IPS-11a (cell line): ENCODE measurements at regions not wholly inside any gene's neighbourhood (a gene's known extent, or its start where the extent isn't known, plus 50 kb on each side); places are given as distances from the start of the nearest gene placed in this dataset.

Source experiments
- H3K4me3 ChIP-seq: one replicate; pipeline ENCODE4 v1.5.1; 2013; ENCODE audit warnings: low read depth, low read length, control low read depth

DNA sequence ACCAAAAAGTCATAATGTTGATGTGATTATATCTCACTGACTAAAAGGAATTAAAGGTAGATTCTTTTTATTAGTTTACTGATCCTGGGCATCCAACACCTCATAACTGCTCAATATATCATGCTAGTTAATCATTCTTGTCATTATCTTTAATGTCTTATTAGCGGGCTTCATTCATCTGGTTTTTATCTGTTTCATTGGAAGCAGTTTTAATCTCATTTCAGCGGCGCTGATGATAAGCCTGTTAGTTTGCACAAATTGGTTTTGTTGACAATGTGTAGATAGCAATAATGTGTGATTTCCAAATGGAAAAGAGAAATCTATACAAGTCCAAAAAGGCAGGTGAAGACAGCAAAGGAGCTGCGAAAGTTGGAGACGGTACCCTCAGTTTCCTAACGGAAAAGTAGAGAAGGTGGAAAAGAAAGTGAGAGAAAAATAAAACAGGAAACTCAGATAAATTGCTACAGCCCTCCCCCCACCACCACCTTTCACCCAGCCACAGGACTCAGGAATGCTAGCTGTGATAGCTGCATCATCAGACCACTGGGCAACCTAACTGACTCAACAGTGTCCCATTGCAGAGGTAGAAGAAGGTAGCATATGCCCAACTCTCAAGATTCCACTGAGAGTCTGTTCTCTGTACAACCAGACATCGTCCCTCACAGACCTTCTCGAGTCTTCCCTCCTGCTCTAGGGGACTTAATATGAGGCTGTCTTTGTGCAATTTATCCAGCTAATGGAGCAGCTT, 241.7 kb upstream of the CAMK1G start:
- H3K4me3 ChIP-seq, result no peak overlapping the region

DNA sequence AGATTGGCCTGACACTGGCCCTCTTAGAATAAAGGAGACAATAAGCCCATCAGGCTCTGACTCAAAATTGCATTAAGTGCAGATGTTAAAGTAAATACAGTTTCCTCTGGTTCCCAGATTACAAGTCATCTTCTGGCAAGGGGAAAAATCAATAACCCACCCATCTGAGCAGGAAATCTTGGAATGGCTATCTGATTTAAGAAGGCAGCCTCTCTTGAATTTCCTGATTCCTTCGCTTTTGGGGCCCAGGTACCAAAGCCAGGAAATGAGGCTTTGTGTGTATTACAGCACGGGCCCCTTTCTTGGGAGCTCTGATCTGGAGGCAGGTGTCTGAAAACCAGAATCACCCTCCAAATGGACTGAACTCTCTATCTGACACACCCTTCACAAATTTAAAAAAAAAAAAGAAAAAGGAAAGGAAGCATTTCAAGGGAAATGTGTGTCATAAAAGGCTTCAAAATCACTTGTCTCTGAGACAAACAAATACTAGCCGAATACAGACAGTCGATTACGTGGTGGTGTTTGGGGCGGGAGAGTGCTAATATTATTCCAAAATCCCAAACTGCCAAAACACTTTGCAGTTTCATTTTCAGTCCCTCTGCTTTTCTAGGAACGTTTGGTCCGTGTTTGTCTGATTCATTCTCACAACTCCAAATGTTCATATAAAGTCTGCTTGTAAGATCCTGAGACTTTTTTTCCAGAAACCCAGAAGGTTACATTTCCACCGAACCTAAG, 240.9 kb upstream of the CAMK1G start:
- no peak overlapping the region for H3K4me3 ChIP-seq

DNA sequence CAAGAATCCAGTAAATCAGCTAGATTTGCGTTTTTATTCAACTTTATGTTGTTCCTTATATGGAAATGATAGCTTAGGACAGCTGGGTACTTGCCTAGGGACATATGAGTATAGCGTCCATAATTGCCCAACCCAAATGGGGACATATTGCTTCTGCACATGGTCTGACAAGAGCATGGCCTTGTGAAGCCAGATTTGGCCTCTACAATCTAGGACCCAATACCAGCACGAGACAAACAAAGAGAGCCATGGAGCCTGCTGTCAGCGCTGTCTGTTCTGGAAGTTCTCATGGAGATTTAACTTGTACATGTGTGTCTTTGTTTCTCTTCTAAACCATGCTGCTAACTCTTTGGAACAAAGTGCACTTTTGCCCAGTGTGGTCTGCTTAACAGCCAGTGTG, 240.0 kb upstream of the CAMK1G start:
- no peak overlapping the region for H3K4me3 ChIP-seq

DNA sequence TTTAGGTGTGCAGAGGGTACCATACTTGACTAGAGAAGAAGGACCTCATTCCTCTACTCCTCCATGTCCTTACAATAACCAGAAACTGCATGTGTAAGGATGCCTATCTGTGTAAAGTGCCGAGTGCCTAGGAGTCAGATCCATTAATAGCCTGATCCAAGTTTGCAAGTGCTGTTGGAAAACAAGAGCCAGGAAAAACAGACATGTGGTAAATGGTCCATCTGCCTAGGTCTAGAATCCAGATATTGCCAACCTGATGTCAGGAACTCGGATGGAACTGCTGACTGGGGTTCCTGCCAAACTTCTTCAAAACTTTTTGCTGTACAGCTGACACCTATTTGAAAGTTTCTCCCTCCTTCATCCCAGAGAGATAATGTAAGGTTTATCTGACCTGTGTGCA, 239.4 kb upstream of the CAMK1G start:
- no peak overlapping the region for H3K4me3 ChIP-seq

DNA sequence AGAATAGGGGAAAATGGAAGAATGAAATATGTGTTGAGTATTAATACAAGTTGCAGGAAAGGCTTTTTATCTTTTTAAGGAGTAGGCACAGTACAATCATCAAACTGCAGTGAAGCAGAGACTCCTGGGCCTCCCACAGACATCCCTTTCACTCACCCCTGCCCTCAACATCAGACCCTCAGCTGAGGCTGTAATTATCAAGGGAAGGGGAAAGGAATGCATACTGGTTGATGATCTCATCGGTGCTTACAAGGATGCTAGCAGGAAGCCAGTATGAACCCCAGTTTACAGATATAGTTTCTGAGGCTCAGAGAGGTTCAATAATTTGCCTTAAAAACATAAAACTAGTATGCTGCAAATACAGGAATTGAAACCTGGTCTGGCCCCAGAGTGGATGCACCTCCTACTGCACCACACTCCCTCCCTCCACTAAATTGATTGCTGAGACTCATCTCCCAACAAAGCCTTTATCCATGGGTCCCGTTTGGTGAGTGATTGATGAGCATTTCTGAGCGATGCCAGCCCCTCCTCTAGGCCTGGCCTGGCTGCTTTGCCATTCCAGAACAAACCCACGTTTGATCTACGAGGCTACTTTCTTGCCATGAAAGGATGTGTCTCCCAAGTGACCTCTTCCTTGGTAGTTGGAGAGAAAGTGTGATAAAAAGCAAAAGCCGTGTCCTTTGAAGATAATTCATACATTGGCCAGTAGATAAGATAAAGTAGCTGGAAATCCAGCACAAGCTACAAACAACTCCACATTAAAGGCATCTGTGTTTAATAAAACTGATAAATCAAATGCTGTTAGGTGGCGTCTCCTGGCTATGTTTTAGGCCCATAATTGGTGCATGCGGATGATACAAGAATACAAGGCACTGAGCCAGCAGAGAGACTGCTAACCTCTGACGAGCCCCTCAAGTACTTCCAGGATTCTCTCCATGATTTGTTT, 233.9 kb upstream of the CAMK1G start:
- no peak overlapping the region for H3K4me3 ChIP-seq

DNA sequence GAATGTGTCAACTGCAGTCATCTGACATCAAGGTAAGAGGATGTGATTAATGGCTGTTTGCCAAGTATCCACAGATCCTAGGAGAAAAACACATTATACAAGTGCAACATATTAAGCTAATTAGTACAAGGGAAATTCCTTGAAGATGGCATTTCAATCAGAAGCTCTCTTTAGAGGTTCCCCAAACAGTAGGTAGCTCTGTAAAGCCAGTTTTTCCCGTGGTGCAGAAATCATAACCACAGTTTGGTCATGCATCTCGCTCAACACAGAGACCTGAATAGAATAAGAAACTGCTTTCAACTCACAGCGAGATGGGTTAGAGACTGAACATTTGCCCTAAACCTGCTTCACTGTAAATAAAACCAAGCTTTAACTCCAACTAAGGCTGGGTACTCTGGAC, 230.5 kb upstream of the CAMK1G start:
- no peak overlapping the region for H3K4me3 ChIP-seq

DNA sequence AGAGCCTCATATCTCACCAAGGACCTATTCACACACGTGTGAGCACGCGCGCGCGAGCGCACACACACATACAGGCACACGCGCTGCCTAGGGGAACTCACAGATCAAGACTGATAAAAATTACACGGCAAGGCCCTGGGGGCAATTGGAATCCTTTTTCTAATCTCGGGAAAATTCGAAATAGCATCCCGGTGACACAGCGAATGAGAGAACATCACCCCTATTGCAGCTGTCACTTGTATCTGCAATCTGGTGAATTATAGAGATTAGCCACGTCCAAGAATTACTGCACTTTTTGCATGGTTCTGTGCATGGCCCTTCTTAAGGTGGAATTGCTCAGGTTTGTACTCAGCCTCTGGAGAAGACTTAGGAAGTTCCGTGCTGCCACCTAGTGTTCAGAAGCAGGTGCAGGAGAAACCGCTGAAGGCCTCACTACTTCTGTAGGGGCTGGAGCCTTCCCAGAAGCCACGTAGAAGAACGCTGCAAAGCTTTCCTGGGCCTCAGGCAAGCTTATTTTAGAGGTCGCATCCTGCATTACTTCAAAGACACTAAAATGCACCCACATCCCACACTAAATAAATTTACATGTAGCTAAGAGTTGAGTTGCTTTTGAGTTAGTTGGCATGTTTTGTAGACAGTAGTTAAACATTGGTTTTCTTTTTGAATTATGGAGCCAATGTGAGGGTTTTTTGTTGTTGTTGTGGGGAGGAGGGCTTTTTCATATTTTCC, 229.2 kb upstream of the CAMK1G start:
- H3K4me3 ChIP-seq, result no peak overlapping the region

DNA sequence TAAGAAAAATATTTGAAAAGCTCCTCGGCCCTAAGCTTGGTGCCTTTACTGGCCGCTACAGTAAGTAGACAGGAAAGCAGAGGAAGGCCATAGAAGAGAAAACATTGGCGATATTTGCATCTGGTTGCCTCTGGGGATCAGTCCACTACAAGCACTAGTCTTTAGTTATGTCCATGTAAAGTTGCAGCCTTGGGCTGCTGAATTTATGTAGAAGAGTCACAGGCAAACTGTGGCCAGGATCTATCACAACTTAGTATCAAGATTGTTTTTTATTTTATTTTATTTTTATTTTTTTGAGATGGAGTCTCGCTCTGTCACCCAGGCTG, 228.7 kb upstream of the CAMK1G start:
- no peak overlapping the region for H3K4me3 ChIP-seq

DNA sequence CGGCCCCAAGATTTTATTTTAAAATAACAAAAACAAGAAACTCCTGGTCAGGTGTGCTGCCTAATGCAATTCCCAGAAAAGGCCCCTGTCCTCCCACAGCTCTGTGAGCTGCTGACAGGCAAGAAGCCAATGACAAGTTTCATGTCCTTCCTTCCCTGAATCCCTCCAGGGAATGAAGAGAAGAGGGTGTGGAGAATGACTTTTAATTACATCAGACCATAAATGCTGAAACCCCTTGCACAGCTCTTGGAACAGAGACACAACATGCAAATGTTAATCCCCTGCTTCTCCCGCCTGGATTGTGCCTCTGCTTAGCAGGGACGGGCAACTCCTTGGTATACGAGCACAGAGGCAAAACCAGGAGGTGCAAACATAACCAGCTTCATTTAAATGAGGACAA, 228.1 kb upstream of the CAMK1G start:
- H3K4me3 ChIP-seq, result no peak overlapping the region

DNA sequence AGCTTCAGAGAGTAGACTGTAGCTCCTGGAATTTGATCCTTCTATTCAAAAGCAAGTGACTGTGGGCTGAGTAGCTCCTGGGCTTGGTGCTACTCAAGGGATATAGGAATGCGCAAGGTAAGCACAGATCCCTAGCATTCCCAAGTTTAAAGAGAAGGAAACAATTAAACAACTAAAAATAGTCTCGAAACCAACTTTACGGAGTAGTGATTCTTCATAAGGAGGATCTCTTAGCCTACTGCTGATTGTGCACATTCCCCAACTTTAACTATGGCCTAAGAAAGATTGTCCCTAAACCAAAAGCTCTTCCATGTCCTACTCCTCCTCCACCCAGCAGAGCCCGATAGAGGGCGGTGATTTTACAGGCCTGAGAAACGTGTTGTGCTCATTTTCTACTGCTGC, 226.5 kb upstream of the CAMK1G start:
- no peak overlapping the region for H3K4me3 ChIP-seq

DNA sequence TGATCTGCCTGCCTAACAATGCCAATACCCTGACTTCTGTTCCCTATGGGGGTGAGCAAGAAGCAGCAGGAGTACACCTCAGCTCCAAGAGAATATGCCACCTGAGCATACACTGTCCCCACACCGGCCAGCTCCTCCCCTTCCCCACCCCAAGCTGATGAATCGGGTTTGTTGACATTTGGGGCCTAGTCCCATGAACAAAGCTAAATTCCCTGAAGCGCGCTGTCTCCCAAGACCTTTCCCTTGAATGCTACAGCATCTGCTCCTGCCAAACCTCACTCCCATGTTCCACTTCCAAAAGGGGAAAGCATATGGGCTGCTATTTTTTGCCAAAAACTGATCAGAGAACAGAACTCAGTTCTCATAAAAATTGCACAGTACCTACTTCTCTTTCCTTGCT, 220.4 kb upstream of the CAMK1G start:
- H3K4me3 ChIP-seq, result no peak overlapping the region

DNA sequence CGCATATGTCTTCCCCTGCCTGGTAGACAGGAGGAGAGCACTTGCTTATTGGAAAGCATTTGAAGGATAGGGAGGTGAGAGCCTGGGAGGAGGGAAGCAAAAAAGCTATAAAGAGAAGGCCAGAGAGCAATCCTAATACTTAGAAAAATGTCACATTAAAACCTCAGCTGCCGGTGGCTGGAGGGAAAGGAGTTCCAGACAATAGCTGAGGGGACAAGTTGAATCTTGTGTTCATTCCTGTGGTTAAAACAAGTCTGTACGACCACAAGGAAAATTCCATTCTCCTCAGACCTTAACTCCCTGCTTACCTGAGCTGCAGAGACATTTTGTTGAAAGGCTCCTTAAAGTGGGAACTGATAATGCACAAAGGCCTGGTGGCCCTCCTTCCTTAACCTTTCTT, 218.8 kb upstream of the CAMK1G start:
- no peak overlapping the region for H3K4me3 ChIP-seq

DNA sequence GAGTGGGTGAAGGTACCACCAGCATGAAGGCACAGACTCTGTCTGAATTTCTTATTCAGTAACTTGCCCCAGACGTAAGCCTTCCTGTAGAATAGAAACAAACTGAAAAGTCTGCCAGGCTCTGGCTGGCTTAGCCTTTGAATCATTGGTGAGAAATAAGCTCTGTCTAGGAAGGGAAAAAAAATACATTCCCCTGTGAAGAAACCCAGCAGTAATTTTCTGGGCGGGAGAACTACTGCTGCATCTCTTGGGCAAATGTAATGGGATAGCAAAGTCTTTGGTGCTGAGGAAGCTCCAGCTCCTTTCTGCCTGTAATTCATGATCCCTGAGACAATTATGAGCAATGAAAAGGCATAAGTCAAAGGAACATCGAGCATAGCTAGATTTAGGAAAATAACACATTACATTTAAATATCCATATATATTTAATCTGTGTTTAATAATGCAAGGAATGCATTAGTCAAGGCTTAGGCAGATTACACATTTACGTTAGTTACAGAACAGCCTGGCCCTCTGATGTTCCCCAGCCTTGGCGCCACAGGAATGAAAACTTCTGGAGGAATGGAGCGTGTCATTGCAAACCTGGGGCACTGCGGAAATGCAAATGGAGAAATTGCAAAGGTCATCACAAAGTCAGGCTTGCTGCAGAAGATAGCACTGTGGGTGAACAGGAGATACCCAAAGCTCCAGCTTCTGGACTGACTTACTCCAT, 216.3 kb upstream of the CAMK1G start:
- no peak overlapping the region for H3K4me3 ChIP-seq

DNA sequence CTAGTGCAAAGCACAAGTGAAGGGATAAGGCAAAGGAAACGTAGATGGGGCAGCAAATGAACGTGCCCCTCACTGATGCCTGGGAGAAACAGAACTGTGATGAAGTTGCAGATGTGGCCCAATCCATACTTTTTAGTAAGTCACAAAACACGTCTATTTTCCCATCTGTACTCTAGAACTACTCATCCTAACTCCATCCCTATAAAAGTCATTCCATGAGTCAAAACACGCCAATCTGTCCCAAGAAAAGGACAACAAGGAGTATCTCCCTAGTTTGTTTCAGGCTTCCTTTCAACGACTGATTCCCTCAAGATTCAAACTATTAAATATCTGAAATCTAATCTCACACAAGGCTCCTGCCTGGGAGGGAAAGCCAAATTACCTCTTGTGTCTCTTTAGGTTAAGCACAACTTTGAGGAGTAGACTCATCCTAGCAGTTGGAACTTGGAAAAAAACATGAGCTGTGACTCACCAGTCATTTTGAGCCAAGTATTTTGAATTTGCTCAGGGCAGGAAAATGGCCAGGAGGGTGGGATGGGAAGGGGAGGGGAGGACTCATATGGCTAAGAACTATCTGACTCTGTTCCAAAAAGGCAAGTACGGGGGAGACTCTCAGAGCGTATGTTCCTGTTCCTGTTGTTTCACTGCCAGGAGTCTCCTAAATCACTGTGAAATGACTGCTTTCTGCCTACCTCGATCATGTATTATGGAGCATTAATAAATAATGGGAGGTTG, 214.5 kb upstream of the CAMK1G start:
- H3K4me3 ChIP-seq, result no peak overlapping the region

DNA sequence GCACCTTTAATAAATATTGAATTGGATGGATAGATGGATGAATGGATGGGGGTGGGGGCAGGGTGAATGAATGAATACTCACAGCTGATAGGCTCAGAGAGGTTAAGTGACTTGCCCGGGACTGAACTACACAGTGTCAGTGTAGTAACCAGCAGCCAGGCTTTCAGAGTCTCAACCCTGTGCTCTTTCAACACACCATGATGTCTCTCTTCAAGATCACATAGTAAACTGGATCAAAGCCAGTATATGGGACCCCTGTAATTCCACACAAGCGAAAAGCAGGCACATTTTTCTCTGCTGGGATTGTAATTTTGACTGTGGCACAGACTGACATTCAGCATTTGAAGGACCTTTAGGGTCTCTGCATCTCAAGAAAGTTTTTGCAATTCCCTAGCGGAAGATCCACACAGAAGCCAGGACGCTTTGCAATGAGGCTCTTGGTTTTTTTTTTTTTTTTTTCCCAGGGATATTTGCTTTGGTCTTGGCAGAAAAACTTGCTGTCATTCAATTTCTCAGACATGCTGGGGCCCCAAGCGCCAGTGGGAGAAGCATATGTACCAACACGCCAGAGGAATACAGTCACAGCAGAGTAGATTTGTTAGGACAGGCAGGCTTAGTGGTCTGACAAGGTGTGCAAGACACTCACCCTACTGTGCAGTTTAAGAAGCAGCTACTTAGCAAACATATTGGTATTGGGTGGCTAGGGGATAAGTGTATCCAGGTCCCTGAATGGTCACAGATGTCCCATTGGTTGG, 213.1 kb upstream of the CAMK1G start:
- no peak overlapping the region for H3K4me3 ChIP-seq

DNA sequence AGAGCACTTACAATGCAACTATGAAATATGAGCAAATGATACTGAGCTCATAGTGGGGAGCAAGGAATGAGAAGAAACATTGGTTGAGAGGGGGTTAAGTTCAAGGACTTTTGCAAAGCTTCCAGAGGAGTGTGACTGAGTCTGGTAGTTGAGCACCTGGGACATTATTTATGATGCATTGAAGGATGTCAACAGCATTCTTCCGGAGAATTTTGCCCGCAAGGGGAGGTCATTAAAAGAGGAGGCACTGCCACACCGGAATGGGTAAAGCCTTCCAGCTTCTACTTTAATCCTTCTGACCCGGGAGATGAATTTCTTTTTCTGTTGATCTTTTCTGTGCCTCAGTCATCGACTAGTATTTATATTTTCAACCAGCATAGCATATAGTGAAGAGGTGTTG, 208.4 kb upstream of the CAMK1G start:
- no peak overlapping the region for H3K4me3 ChIP-seq

DNA sequence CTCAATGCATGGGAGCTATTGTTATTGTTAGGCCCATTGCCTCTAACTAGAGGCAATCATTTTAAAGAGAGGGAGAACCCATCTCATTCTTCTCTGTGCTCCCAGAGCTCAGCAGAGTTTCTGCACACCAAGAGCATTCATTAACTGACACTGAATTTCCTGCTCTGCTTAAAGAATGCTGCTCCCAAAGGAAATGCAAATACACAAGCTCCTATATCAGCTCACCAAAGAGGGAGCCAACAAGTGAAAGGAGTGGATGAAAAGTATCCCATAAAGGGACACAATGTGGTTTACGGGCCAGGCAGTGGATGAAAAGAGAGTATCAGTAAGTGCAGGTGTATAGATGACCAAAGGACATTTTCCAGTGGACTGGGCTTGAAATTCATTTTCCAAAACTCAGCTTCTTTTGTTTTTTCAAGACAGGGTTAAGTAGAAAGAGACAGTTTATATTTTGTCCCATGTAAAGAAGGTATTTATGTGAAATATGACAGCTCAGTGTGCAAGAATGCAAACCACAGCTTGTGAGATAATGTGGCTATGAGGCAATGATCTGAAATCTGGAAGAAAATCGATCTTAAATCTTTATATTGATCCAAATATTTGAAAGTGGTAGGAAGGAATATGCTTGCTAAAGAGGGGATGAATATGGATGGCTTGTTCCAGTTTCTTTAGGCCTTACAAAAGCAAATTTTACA, 207.7 kb upstream of the CAMK1G start:
- H3K4me3 ChIP-seq, result no peak overlapping the region

DNA sequence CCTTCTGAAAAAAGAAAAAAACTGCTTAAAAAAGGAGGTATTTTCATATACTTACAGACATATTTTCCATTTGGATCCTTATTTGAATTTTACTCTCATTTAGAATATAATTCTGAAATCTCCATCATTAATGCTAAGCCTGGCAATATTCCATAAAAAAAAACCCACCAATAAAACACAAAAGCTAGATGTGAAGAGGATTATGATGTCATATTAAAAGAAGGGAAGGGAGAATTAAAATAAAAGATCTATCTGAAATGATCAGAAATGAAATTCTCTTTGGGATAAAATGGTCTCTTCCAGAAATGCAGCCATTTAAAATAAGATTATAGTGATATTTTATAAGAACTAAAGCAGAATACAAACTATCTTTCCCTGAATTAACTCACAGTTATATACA, 206.7 kb upstream of the CAMK1G start:
- no peak overlapping the region for H3K4me3 ChIP-seq
